ENCODE measurements at regions not wholly inside any gene's neighbourhood (a gene's known extent, or its start where the extent isn't known, plus 50 kb on each side); places are given as distances from the start of the nearest gene placed in this dataset.

DNA sequence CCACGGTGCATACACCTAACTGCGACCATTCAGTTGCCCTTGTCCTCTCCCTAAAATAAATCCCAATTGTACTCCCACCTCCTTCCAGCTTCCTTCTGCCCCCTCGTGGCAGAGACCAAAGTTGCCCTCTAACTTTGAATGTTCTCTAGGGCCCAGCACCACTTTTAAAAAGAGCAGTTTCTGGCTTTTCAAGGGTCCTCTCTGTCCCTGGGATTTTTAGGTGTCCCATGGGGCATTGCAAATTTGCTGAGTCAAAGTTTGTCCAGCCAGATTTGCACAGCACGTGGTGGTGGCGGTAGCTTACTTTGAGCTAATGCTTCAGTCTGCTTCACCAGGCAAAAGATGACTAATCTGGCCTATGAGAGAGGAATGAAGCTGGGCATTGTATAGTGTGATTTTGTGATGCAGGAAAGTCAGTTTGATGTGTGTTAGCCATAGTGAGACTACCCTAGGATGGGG lies 100.2 kb downstream of the PERP start:
- TF ChIP-seq, protein P1, sequence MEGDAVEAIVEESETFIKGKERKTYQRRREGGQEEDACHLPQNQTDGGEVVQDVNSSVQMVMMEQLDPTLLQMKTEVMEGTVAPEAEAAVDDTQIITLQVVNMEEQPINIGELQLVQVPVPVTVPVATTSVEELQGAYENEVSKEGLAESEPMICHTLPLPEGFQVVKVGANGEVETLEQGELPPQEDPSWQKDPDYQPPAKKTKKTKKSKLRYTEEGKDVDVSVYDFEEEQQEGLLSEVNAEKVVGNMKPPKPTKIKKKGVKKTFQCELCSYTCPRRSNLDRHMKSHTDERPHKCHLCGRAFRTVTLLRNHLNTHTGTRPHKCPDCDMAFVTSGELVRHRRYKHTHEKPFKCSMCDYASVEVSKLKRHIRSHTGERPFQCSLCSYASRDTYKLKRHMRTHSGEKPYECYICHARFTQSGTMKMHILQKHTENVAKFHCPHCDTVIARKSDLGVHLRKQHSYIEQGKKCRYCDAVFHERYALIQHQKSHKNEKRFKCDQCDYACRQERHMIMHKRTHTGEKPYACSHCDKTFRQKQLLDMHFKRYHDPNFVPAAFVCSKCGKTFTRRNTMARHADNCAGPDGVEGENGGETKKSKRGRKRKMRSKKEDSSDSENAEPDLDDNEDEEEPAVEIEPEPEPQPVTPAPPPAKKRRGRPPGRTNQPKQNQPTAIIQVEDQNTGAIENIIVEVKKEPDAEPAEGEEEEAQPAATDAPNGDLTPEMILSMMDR (IDR thresholded peaks at IDR 0.05 in 8 of 11, conservative IDR thresholded peaks at IDR 0.05 in 3 of 11), result peak in 7 of 11 experiments; percentile 26 to 54 (median 45)
- TF ChIP-seq POLR2A (IDR thresholded peaks at IDR 0.05), result no peak
